HepG2 (cell line): ENCODE measurements at regions not wholly inside any gene's neighbourhood (a gene's known extent, or its start where the extent isn't known, plus 50 kb on each side); places are given as distances from the start of the nearest gene placed in this dataset.

Experiments used
- ATAC-seq: fragments of 200-7000 bp; cut with Tn5 transposase; 3 replicates; pipeline ENCODE4 v1.9.1; 2020; ENCODE audit warnings: mild to moderate bottlenecking, moderate library complexity
- BruUV-seq: library from RNA; stranded (reverse); fragments of 400-500 nt; replicated peaks from 2 replicates; lab custom pipeline; 2021; lab: Mats Ljungman, UMichigan
- CTCF ChIA-PET: fragments of 300-600 bp; formaldehyde crosslinking; extraction: SDS; loops from one replicate; lab custom pipeline; 2021; ENCODE audit warnings: low total read pairs, inconsistent platforms, low intra/inter-chr PET ratio; lab: Yijun Ruan, JAX
- POLR2A ChIA-PET: fragments of 350-600 bp; sonication (Branson Sonifier 250); formaldehyde crosslinking; loops from one replicate; lab custom pipeline; 2020; ENCODE audit warnings: antibody characterized with exemption, inconsistent platforms; lab: Yijun Ruan, JAX
- DNase-seq: peaks from one replicate; pipeline ENCODE4 v3.0.0-alpha.2; 2015; ENCODE audit warnings: low spot score
- FAIRE-seq: peaks from 3 replicates; lab custom pipeline; 2011; peaks lifted over from hg19 to GRCh38; lab: Jason Lieb, UNC
- H2AFZ ChIP-seq: one replicate; pipeline ENCODE4 v1.6.1; 2011; ENCODE audit warnings: low read length, inconsistent platforms
- H3K27ac ChIP-seq: fragments of 300-600 bp; 3 replicates; pipeline ENCODE4 v1.8.0; 2011; ENCODE audit warnings: mixed run types, mild to moderate bottlenecking, mixed read lengths, low read length, inconsistent platforms; ENCODE audit not compliant: insufficient read depth; ENCODE audit errors: extremely low read length
- H3K27me3 ChIP-seq, 2 experiments: fragments of 200-600 bp in 1 of 2; 2 replicates in 1 of 2; 3 replicates in 1 of 2; pipeline versions ENCODE4 v1.6.0 to v1.8.0; 2011; ENCODE audit warnings: low read length in 2 of 2, mild to moderate bottlenecking in 2 of 2, moderate library complexity in 2 of 2, inconsistent platforms in 1 of 2; ENCODE audit not compliant: insufficient read depth in 2 of 2, control insufficient read depth in 1 of 2
- H3K36me3 ChIP-seq, 2 experiments: fragments of 200-600 bp in 1 of 2; replicated peaks in 1 of 2; 2 replicates in 1 of 2; 3 replicates in 1 of 2; pipeline versions ENCODE4 v1.5.1 to v1.8.0; 2011; ENCODE audit warnings: low read length in 2 of 2, inconsistent platforms in 1 of 2; ENCODE audit not compliant: insufficient read depth in 2 of 2, control insufficient read depth in 1 of 2
- H3K4me1 ChIP-seq: 2 replicates; pipeline ENCODE4 v1.5.1; 2012; ENCODE audit warnings: low read length, inconsistent platforms; ENCODE audit not compliant: insufficient read depth
- H3K4me2 ChIP-seq: 2 replicates; pipeline ENCODE4 v1.6.0; 2011; ENCODE audit warnings: low read depth, low read length, inconsistent platforms
- H3K4me3 ChIP-seq, 3 experiments: fragments of 200-600 bp in 1 of 3; sonication (generic), shearing (Covaris generic) in 1 of 3; replicated peaks in 1 of 3; 2 replicates each; pipeline ENCODE4 v1.5.1; 2011 to 2016; ENCODE audit warnings: low read length in 3 of 3, inconsistent platforms in 2 of 3, low read depth in 2 of 3, mild to moderate bottlenecking in 2 of 3, control low read depth in 1 of 3, mixed read lengths in 1 of 3; ENCODE audit not compliant: insufficient read depth in 1 of 3
- H3K79me2 ChIP-seq: one replicate; pipeline ENCODE4 v1.6.1; 2011; ENCODE audit warnings: low read length, inconsistent platforms; ENCODE audit not compliant: insufficient read depth
- H3K9ac ChIP-seq: 2 replicates; pipeline ENCODE4 v1.6.0; 2011; ENCODE audit warnings: mild to moderate bottlenecking, low read depth, low read length, inconsistent platforms; ENCODE audit not compliant: insufficient read depth
- H3K9me3 ChIP-seq: 2 replicates; pipeline ENCODE4 v1.5.1; 2012; ENCODE audit warnings: mild to moderate bottlenecking, low read length
- H4K20me1 ChIP-seq: 2 replicates; pipeline ENCODE4 v1.6.0; 2011; ENCODE audit warnings: inconsistent platforms, mild to moderate bottlenecking, low read length, moderate library complexity; ENCODE audit not compliant: insufficient read depth
- ASH2L ChIP-seq: fragments of 300-600, 200-600 bp; sonication (generic); IDR thresholded peaks from 2 replicates; pipeline ENCODE4 v1.7.0; 2017; ENCODE audit warnings: low read depth, mild to moderate bottlenecking, moderate library complexity, mixed read lengths, low read length; ENCODE audit not compliant: insufficient read length
- ELF1 ChIP-seq: sonication (generic); formaldehyde crosslinking; IDR thresholded peaks from 2 replicates; pipeline ENCODE4 v1.4.0; 2020; ENCODE audit warnings: missing genetic modification reagents
- MAFG ChIP-seq: sonication (generic); formaldehyde crosslinking; IDR thresholded peaks from 2 replicates; pipeline ENCODE4 v1.5.1; 2020; ENCODE audit warnings: mild to moderate bottlenecking, missing genetic modification reagents
- NFE2 ChIP-seq: sonication (generic); formaldehyde crosslinking; IDR thresholded peaks from 2 replicates; pipeline ENCODE4 v1.4.0; 2020; ENCODE audit warnings: missing genetic modification reagents
- NFYB ChIP-seq: sonication (generic); formaldehyde crosslinking; IDR thresholded peaks from 2 replicates; pipeline ENCODE4 v1.4.0; 2020; ENCODE audit warnings: missing genetic modification reagents
- POLR2AphosphoS5 ChIP-seq: IDR thresholded peaks from 2 replicates; pipeline ENCODE4 v1.6.1; 2012; ENCODE audit warnings: low read depth, low read length
- RFXANK ChIP-seq: IDR thresholded peaks from 2 replicates; pipeline ENCODE4 v1.6.1; 2016
- STAG1 ChIP-seq: sonication (generic); formaldehyde crosslinking; IDR thresholded peaks from 2 replicates; pipeline ENCODE4 v1.4.0; 2020; ENCODE audit warnings: missing genetic modification reagents
- TCF7L2 ChIP-seq: IDR thresholded peaks from 2 replicates; pipeline ENCODE4 v1.6.1; 2011; ENCODE audit warnings: mild to moderate bottlenecking, low read depth, low read length, moderate library complexity
- UBTF ChIP-seq: sonication (generic); formaldehyde crosslinking; IDR thresholded peaks from 2 replicates; pipeline ENCODE4 v1.4.0; 2020; ENCODE audit warnings: mild to moderate bottlenecking, missing genetic modification reagents
- ZBTB21 ChIP-seq: sonication (generic); formaldehyde crosslinking; IDR thresholded peaks from 2 replicates; pipeline ENCODE4 v1.4.0; 2020; ENCODE audit warnings: missing genetic modification reagents
- ZNF496 ChIP-seq: sonication (generic); formaldehyde crosslinking; IDR thresholded peaks from 2 replicates; pipeline ENCODE4 v1.8.1; 2023; ENCODE audit warnings: mild to moderate bottlenecking, moderate library complexity, missing genetic modification reagents; ENCODE audit not compliant: insufficient replicate concordance
- ZNF512 ChIP-seq: sonication (generic); formaldehyde crosslinking; IDR thresholded peaks from 2 replicates; pipeline ENCODE4 v1.4.0; 2020; ENCODE audit warnings: mild to moderate bottlenecking, missing genetic modification reagents
- ZNF615 ChIP-seq: sonication (generic); formaldehyde crosslinking; IDR thresholded peaks from 2 replicates; pipeline ENCODE4 v1.5.0; 2020; ENCODE audit warnings: mild to moderate bottlenecking, missing genetic modification reagents, borderline replicate concordance
- ZSCAN20 ChIP-seq: sonication (generic); formaldehyde crosslinking; IDR thresholded peaks from 2 replicates; pipeline ENCODE4 v1.4.0; 2020; ENCODE audit warnings: missing genetic modification reagents, mild to moderate bottlenecking, borderline replicate concordance
- WGBS: methylation state at CpG from one replicate; pipeline ENCODE4 v1.1.6; 2017; ENCODE audit warnings: low lambda C conversion rate; 5-methylcytosine and 5-hydroxymethylcytosine counted together
- in situ Hi-C: cut with HindIII; loops from 2 replicates; pipeline ENCODE4 v1.10.0; 2017; ENCODE audit warnings: low pct_unique_long_range_greater_than_20kb; ENCODE audit not compliant: extremely low pct_ligation_motif_present
- intact Hi-C: fragments of 100-400 bp; cut with micrococcal nuclease; formaldehyde crosslinking; loops from one replicate; pipeline ENCODE4 v1.10.0; 2022; ENCODE audit not compliant: unreplicated experiment

DNA sequence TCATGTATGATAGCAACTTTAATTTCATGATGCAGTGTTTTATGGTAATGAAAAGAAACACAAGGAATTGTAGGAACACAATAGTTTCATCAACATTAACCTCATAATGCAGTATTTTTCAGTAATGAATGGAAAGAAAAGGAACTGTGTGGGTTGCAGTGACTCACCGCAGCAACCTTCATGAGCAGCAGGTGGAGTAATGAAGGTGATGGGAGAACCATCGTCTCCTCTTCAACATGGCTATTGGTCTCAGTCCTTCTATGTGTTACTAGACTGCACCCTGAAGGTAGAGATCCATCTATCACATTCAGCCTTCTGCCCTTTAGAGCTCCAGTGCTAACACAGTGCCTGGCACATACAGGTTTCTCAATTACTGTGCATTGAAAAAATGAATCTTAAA lies 58.0 kb downstream of the TMEM215 start:
- Histone ChIP-seq H3K9me3 (no peaks in the 10 kb centered on the region), H3K4me3 (no peak overlapping the region), H3K79me2 (no peaks in the 10 kb centered on the region), H3K9ac (no peak overlapping the region), H3K4me2 (no peak overlapping the region), H3K4me1 (no peaks in the 10 kb centered on the region), H3K27me3 (no peaks in the 10 kb centered on the region; a peak in 1 of 5 replicates), H3K36me3 (no peaks in the 10 kb centered on the region), H2AFZ (no peak overlapping the region), H3K27ac (no peak overlapping the region), H4K20me1 (no peaks in the 10 kb centered on the region)
- POLR2A ChIA-PET = no interaction called here
- BruUV-seq = no TSS peak
- FAIRE-seq (no peak), ATAC-seq (no peak), DNase-seq (no peak)
- no peak for TF ChIP-seq NFYB (CRISPR knock-in tag)
- no peak for TF ChIP-seq ZSCAN20 (CRISPR knock-in tag)
- no peak for TF ChIP-seq STAG1 (CRISPR knock-in tag)
- no peak for TF ChIP-seq ELF1 (CRISPR knock-in tag)
- no peak for TF ChIP-seq NFE2 (CRISPR knock-in tag)
- TF ChIP-seq UBTF (CRISPR knock-in tag) = no peak
- no peak for TF ChIP-seq POLR2AphosphoS5
- no peak for TF ChIP-seq ZNF496 (CRISPR knock-in tag)
- TF ChIP-seq ZBTB21 (CRISPR knock-in tag) = no peak
- TF ChIP-seq MAFG (CRISPR knock-in tag) = no peak
- no peak for TF ChIP-seq ZNF615 (CRISPR knock-in tag)
- no peak for TF ChIP-seq RFXANK
- TF ChIP-seq TCF7L2 = no peak
- TF ChIP-seq ASH2L = no peak
- TF ChIP-seq ZNF512 (CRISPR knock-in tag) = no peak
- intact Hi-C loops = no loop called here
- CTCF ChIA-PET = no interaction called here
- WGBS = 23% methylated on average over 2 of the region's 2 CpGs
- in situ Hi-C loops = no loop called here
